ENCODE measurements at regions not wholly inside any gene's neighbourhood (a gene's known extent, or its start where the extent isn't known, plus 50 kb on each side); places are given as distances from the start of the nearest gene placed in this dataset.
"Not testable (repeated sequence)": the region's sequence is repeated elsewhere in the genome, so short reads cannot be mapped to it uniquely, and the experiment has no call there.

DNA sequence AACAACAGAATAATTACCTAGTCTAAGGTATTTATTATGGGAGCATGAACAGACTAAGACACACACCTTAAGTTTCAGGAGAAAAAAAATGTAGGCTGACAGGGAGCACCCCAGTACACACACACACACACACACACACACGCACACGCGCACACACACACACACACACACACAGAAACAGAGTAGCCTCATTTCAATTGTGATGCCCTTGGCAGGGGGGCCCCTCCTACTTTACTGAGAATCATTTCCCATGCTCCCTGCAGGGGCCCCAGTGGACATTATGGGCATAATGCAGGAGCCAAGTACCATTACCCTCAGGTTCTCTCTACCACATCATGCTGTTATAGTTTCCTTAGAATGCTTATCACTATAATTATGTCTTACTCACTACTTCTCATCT lies 104.9 kb downstream of the CDC7 start:
- no peak for DNase-seq (ENCODE audit: low spot score)

DNA sequence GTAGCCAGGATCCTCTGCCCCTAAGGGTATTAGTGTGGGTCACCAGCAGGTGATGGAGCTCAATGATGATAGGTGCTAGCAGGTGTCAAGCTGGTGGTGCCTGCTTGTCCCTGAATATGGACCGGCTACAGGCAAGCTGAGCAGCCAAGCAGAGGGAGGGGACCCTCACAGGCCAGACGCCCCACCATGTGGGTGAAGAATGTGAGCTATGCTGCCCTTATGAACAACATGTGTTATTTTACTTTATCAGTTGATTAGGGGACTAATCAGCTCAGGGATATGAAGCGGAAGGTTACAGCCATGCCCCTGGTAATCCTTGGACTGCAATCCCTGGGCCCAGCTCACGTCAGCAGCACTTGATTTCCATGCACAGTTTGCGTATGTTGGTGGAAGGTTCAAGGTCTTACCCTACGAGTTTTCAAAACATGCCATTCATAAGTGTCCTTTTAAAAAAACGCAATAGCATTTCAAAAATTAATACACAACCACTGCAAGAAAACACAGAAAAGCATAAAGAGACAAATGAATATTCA lies 106.0 kb downstream of the CDC7 start:
- DNase-seq (ENCODE audit: low spot score): no peak

DNA sequence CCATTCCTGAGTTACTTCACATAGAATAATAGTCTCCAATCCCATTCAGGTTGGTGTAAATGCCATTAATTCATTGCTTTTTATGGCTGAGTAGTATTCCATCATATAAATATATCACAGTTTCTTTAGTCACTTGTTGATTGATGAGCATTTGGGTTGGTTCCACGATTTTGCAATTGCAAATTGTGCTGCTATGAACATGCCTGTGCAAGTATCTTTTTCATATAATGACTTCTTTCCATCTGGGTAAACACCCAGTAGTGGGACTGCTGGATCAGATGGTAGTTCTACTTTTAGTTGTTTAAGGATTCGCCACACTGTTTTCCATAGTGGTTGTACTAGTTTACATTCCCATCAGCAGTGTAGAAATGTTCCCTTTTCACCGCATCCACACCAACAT lies 107.0 kb downstream of the CDC7 start:
- not testable (repeated sequence) for DNase-seq (ENCODE audit: low spot score)

DNA sequence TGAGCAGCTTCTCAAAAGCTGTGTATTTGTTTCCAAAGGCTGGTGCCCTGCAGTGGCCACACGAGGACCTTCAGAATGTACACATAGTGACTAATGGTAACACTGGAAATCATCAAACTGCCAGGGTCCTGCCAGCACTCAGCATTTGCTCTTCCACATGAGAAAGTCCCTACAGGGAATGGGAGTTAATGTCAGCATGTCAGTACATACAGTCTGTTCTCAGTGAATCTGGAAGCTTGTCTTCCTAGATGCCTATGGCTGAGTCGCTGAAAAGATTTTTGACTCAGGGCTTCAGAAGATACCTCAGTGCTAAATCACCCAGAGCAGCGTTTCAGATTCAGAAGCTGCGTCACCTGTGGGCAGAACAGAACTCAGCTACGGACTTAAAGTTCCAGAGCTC lies 108.2 kb downstream of the CDC7 start:
- DNase-seq (ENCODE audit: low spot score): no peak

DNA sequence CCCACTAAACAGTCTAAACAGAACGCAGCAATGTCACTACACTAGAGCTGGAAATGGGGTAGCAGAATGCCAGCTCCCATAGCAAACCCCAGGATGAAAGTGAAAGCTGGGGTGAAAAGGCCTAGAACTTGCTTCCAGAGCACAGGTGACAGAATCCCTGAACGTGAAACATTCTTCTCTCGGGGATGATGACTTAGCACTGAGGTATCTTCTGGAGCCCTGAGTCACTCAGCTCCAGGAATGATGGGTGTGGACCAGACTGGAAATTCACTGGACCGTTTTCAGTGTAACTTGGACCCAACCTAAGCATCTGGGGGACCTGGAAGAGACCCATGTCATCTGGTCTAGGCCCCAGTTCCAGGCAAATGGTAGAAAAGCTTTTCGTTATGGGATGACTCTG lies 108.9 kb downstream of the CDC7 start:
- DNase-seq (ENCODE audit: low spot score): no peak

DNA sequence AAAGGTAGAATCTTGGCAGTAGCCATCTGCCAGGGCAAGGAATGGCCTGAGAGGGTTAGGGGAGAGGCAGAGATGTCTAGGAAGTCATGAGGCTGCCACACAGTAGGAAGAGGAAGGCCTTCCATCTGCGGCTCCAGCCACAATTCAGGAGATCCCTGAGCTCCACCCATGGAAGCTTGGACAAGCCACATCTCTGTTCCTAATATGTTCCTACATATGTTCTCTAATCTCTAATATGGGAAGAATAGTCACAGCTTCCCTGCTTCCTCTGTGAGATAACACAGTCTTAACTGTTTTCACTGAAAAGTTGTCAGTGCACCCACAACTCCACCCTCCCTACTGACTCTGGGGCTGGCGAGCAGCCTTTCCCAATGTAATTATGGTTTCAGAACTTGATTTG lies 109.5 kb downstream of the CDC7 start:
- no peak for DNase-seq (ENCODE audit: low spot score)

DNA sequence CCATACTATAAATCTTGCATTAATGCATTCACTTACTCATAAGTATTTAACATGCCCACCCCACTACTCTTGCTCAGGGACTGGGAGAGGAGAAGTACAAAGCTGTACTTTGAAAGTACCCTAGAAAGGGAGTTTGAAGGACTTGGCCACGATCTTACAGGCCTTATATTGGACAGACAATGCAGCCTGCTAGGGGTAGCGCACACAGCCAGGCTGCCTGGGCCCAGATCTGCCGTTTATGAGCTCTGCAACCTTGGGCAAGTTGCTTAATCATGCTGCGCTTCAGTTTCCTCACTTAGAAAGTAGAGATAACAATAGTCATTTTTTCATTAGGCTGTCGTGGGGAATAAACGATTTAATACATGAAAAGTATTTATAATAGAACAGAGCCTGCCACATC lies 110.1 kb downstream of the CDC7 start:
- DNase-seq (ENCODE audit: low spot score): no peak

DNA sequence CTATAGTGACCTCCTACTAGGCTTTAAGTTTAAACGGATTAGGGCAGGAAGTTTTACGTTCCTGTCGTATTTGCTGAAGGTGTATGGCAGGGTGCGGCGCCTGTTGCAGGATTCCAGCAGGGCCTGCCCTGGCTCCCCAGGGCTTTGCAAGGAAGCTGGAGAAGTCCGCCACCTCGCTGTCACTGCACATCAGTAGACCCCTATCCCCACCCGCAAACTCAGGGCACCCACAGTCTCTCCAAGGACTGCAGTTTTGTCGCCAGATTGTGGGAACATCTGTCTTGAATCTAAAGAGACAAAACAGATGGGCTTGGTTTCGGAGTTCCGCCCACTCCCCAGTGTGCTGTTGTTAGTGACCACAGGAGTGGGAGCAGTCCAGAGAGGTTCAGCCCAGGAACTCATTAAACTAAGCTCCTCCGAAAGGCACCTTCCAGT lies 110.8 kb downstream of the CDC7 start:
- DNase-seq (ENCODE audit: low spot score): no peak

DNA sequence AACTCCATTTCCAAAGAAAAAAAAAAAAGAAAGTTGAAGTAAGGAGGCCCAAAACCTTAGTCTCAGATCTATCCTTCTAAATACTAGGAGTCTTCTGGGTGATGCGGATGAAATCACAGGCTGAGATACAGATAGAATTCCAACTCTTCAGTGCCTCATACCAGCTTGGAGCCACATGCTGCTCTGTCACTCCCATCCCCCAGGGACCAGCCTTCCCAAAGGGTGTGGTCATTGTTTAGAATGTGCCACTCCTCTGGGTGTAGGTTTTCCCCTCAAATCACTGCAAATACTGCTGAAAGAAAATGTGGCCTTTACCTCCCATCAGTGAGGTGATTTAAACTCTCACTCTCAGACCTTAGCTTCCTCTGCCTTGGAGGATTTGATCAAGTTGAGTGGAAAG lies 112.9 kb downstream of the CDC7 start:
- no peak for DNase-seq (ENCODE audit: low spot score)

DNA sequence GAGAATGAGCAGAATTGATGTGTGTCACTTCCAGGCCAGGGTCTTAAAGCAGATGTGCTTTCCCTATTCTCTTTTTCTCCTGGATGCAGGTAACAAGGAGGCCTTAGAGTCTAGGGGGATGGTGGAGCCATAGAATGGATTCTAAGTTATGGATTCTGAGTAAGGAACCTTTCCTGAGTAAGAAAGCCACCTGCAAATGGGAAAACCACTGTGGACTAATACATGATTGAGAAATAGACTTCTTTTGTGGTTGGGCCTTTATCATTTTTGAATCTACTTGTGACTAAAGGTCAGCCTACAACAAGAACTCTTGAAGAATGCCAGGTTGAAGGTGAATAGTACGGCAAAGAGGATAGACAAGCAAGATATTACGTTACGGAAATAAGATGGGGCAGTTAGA lies 116.1 kb downstream of the CDC7 start:
- DNase-seq (ENCODE audit: low spot score): no peak

DNA sequence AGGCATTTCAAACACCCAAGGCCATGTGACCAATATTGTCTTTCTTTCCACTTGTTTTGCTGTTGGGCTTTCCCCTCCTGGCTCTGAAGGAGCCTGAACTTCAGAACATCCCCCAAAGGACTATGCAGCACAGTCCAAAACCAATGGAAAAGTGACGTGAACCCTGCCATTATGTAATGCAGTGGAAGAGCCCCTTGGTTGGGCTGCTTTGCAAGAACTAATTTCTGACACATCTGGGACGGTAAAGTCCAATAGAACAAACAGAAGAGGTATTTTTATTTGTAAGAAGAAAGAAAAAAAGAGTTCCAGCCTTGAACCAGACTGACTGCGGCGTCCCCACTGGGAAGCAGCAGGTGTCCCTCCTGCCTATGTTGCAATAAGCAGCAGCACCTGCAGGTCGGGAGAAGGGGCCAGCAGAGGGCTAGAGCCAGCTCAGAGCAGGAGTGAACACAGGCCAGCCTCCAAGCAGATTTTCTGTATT lies 116.7 kb downstream of the CDC7 start:
- DNase-seq (ENCODE audit: low spot score): no peak

DNA sequence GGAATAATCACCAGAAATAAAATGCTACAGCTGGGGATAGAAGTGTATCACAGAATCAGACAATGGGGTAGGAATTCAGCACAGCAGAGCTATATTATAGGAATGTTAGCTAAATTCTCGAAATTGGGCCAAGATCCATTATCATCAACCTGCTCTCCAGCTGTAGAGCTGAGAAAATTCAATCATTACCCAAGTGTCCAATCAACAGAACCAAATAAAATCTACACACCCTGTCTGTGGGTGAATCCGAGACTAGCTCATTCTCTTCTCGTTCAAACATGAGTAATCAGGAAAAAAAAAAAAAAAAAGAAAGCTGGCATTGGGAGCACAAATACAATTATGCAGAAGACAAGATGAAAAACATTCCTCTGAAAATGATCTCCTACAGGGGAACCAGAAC lies 119.2 kb downstream of the CDC7 start:
- no peak for DNase-seq (ENCODE audit: low spot score)

DNA sequence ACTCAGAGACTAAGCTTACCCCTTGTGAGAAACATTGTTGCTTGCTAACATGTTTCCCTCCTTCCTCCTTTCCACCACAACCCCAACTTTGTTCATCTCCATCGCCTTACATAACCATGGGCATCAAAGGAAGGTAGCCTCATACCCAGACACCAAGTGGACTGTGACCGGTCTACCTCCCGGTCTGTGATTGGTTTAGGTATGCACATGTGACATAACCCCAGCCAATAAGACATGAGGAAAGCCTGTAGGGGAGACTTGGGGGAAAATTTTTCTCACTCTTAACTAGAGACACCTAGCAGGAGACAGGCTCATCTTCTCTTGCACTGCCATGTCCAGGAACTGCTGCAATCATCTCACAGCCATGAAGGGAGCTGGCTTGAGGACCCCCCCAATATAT lies 120.7 kb downstream of the CDC7 start:
- DNase-seq (ENCODE audit: low spot score): no peak

DNA sequence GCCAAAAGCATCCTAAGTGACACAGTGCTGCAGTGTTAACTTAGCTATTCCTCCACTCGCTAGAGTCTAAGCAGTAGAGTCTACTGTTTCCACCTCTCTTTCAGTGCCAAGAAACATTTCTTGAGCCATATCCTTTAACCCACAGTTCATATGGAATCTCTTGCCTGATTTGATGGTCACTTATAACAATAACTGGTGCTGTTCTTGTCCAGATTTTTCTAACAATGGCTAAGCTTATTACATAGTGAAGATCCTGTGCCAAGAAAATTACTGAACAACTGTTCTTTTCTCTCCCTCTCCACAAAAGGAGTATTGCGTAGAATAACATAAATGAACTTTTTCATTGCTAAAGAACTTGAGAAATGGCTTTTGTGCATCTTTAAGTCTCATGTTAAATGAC lies 121.3 kb downstream of the CDC7 start:
- no peak for DNase-seq (ENCODE audit: low spot score)

DNA sequence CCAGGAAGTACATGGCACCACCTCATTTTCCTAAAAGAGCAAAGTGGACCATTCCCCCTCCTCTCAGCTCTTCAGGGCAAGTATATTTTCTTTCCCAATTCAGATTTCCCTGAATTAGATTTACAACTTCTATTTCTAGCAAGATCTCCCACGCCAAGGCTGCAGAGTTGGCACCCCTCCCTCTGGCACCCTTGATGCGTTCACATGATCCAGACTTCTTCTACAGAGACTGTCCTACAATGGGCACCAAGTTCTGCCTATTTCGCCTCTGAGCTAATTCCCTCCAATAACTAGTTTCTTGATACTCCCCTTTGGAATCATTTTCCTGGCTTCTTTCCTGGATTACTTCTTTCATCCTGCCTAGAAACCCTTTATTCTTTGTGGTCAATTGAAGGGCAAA lies 122.0 kb downstream of the CDC7 start:
- no peak for DNase-seq (ENCODE audit: low spot score)

DNA sequence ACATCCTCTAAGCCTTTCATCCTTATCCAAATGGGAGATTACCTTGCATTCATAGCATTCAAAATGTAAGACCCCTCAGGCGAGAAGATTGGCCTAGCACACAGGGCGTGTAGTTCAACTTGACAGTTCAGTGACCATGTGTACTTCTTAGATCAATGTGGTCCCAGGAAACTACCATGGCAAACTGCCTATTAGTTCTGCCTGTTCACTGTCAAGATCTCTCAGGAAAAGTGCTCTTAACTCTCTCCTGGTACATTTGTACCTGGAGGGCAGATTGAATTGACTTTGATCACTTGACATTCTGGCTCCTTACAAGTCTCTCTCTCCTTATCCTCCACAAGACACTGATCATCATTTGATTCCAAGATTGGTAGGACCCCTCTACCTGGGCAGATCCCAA lies 122.4 kb downstream of the CDC7 start:
- DNase-seq (ENCODE audit: low spot score): no peak

DNA sequence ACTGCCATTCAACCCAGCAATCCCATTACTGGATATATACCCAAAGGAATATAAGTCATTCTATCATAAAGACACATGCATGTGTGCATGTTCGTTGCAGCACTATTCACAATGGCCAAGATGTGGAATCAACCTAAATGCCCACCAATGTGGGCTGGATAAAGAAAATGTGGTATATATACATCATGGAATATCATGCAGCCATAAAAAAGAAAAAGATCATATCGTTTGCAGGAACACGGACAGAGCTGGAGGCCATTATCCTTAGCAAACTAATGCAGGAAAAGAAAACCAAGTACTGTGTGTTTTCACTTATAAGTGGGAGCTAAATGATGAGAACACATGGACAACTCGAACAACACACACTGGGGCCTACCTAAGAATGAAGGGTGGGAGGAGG lies 123.7 kb downstream of the CDC7 start:
- DNase-seq (ENCODE audit: low spot score): no peak
